GM19324 (cell line): ENCODE measurements at regions not wholly inside any gene's neighbourhood (a gene's known extent, or its start where the extent isn't known, plus 50 kb on each side); places are given as distances from the start of the nearest gene placed in this dataset.

Experiments used
- ATAC-seq: cut with Tn5 transposase; IDR thresholded peaks from one replicate; pipeline ENCODE4 v1.9.1; 2021; ENCODE audit warnings: mild to moderate bottlenecking, moderate library complexity; ENCODE audit not compliant: unreplicated experiment, low FRiP score

- no peak for ATAC-seq
These were observed 219.5 kb upstream of the TMEM132C start for GRCh38 chr12:128047266-128048060.

DNA sequence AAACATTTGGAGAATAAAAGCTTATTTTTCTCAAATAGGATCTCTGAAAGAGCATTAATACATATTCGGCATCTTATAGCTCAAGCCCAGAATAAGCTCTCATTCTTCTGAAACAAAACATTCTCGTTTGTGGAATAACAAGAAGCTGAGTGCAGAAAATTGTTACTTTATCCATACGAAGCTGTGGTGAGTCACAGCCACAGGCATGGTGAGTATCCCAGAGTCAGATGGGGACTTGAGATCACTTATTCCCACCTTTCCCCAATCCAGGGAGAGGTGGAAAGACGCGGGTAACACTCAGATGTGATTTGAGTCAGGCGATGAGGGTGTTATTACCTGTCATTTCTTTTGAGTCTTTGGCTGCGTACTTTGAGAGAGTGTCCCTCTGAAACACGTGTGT lies 214.6 kb upstream of the TMEM132C start:
- ATAC-seq, result no peak

DNA sequence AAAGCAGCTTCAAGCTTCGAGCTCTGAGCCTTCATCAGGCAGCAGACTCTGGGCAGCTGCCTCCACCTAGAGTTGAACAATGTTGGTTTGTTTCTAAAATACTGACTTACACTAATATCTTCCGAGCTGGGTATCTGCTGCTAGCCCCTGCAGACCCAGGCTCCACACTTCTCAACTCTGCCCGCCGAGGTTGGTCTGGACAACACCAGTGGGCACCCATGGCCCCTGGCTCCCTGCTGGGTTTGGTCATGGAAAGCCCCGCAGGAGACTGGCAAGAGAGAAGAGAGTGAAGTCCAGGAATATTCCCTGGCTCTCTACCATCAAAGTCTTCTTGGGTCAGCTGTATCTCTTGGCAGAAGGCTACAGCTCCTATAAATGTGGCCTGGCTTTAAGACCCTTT lies 214.2 kb upstream of the TMEM132C start:
- no peak for ATAC-seq

- ATAC-seq, result no peak
These were observed 211.4 kb upstream of the TMEM132C start for GRCh38 chr12:128055567-128055966.

- ATAC-seq, result no peak
These were observed 210.7 kb upstream of the TMEM132C start for GRCh38 chr12:128056136-128056801.

- ATAC-seq, result no peak
These were observed 209.4 kb upstream of the TMEM132C start for GRCh38 chr12:128057586-128057985.

- ATAC-seq, result no peak
These were observed 207.2 kb upstream of the TMEM132C start for GRCh38 chr12:128059621-128060370.

- ATAC-seq, result no peak
These were observed 198.8 kb upstream of the TMEM132C start for GRCh38 chr12:128068211-128068610.

GRCh38 chr12:128069359-128069997 lies 197.5 kb upstream of the TMEM132C start:
- no peak for ATAC-seq

GRCh38 chr12:128073937-128074336 lies 193.0 kb upstream of the TMEM132C start:
- no peak for ATAC-seq

GRCh38 chr12:128075332-128075731 lies 191.6 kb upstream of the TMEM132C start:
- no peak for ATAC-seq

GRCh38 chr12:128076188-128076587 lies 190.8 kb upstream of the TMEM132C start:
- no peak for ATAC-seq

DNA sequence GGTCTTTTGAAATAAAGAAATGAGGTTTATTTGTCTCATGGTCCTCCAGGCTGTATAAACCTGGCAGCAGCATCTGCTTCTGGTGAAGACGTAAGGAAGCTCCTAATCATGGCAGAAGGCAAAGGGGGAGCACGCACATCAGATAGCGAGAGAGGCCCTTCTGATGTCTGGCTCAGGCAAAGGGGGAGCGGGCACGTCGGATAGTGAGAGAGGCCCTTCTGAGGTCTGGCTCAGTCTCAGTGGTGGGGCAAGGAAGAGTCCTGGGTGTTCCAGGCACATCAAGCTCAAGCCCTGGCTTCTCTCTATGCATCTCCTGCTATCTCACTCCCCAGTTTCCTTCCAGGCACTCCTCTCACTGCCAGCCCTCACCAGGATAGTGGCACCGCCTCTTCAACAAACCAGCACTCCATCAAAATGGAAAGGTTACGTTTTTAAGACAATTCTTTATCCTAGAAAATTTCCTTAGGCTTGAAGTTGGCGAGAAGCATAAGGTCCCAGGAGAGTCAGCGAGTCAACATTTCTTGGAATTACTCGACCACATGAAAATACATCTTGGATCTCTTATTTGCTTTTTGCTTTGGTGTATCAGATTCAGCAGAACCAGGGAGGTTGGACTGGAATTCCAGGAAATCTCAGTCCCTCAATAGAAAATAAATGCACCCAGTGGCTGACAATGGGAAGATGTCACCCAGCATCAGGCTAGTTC lies 189.6 kb upstream of the TMEM132C start:
- no peak for ATAC-seq

DNA sequence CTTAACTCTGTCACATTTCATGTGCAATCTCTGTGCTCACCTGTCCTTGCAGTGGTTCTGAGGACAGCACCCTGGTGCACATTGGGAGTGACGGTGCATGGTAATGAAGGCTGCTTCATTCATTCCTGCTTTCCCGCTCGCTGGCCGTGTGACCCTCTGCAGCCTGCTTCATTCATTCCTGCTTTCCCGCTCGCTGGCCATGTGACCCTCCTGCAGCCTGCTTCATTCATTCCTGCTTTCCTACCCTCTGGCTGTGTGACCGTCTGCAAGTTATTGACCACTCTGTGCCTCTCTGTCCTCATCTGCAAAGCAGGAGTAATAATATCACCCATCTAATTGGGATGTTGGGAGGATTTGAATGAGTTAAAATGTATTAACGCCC lies 189.1 kb upstream of the TMEM132C start:
- ATAC-seq, result no peak

DNA sequence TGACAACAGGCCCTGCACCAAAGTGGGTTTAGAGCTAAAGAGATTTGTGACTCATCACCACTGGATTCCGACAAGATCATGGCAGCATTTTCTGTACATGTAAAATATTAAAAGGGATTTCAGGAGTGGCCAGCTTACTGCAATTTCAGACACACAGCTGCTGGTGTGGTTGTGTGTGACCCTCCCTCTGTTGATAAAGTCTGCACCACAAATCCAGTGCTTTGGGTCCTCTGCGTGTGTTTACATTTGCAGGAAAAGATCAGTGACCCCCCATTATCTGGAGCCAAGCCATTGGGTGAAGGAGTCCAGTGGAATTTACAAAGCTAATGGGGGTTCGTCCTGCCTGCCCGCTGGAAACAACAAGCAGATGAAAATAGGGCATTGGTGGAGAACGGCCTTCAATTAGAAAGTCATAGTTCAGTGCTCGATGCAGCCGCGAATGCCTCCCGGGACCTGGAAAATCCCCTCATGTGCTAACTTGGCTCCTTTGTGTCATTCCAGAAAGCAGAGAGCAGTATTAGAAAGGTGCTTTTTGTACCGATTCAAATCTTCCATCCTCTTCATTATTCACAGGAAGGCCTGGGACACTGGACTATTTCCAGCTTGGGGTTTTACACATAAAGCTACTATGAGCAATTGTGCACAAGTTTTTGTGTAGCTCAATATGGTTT lies 188.5 kb upstream of the TMEM132C start:
- no peak for ATAC-seq

- ATAC-seq, result no peak
These were observed 187.5 kb upstream of the TMEM132C start for GRCh38 chr12:128079446-128079845.

DNA sequence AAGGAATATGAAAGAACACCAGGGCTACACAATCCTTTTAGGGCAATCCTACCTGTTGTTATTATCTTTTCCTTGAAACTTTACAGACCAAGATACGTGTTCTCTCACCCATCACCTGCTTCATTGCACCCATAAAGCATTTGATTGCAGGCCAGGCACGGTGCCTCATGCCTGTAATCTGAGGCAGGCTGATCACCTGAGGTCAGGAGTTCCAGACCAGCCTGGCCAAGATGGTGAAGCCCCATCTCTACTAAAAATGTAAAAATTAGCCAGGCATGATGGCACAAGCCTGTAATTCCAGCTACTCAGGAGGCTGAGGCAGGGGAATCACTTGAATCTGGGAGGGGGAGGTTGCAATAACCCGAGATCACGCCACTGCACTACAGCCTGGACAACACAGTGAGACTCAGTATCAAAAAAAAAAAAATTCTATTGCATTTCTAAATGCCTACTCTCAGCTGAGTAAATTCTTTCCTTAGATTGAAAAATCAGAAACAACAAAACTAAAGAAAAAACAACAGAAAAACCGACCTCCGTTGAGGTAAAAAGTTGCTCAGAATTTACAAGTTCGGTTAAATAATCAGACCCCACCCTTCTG lies 183.7 kb upstream of the TMEM132C start:
- no peak for ATAC-seq

- ATAC-seq, result no peak
These were observed 178.0 kb upstream of the TMEM132C start for GRCh38 chr12:128088926-128089325.

DNA sequence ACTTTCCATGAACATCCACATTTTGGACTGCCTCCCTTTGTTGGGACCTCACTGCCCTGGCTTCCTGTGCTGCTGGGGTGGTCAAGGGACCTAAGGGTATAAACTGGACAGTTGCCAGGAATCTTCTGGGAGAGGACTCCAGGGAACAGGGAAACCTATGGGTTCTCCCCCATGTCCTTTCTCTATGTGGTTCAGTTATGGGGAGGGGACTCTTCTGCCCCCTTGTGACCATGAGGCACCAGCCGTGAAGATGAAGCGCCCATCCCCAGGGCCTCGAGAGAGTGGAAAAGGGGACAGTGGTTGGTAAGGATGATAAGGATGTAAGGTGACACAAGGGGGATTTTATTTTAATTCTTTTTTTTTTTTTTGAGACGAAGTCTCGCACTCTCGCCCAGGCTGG lies 177.0 kb upstream of the TMEM132C start:
- no peak for ATAC-seq
